ENCODE measurements at regions not wholly inside any gene's neighbourhood (a gene's known extent, or its start where the extent isn't known, plus 50 kb on each side); places are given as distances from the start of the nearest gene placed in this dataset.

- H3K4me3 ChIP-seq (ENCODE audit: low read length): no peak overlapping the region
Measured at GRCh38 chr3:117515309-117515708, 805.7 kb downstream of the TUSC7 start.

DNA sequence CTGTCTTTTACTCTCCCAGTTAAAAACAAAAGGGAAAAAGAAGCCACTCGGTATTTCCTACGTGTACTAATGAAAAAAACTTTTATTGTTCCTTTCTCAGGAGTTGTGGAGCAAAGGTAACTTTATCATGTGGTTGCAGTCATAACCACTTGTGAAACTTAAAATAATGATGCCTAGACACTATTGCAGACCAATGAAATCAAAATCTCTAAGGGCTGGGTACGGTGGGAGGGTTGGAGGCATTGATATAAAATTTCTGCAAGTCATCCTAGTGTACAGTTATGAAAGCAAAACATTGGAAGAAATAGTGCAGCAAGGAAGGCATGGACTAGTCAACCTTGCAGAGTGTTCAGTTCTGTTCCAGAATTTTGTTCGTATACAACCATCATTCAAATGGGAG, 808.8 kb downstream of the TUSC7 start:
- Histone ChIP-seq H3K36me3 (ENCODE audit: control insufficient read depth, low read depth, low read length) (no peaks in the 10 kb centered on the region), H3K9me3 (ENCODE audit: control insufficient read depth, low read depth, low read length) (no peaks in the 10 kb centered on the region), H3K9ac (ENCODE audit: low read length) (no peak overlapping the region), H3K27me3 (ENCODE audit: control insufficient read depth, insufficient read depth, low read length) (no peaks in the 10 kb centered on the region), H3K27ac (ENCODE audit: low read length) (no peak overlapping the region), H3K4me3 (ENCODE audit: low read length) (no peak overlapping the region), H3K4me1 (ENCODE audit: control insufficient read depth, low read depth, low read length) (peaks cover 10% of the 10 kb centered on the region)

More at GRCh38 chr3:117515309-117515708, 805.7 kb downstream of the TUSC7 start:
- Histone ChIP-seq H3K36me3 (ENCODE audit: control insufficient read depth, low read depth, low read length) (no peaks in the 10 kb centered on the region), H3K4me1 (ENCODE audit: control insufficient read depth, low read depth, low read length) (peaks cover 7% of the 10 kb centered on the region), H3K9ac (ENCODE audit: low read length) (no peak overlapping the region), H3K27me3 (ENCODE audit: control insufficient read depth, insufficient read depth, low read length) (no peaks in the 10 kb centered on the region), H3K9me3 (ENCODE audit: control insufficient read depth, low read depth, low read length) (no peaks in the 10 kb centered on the region), H3K27ac (ENCODE audit: low read length) (no peak overlapping the region)

- Histone ChIP-seq H3K27ac (ENCODE audit: low read length) (no peak overlapping the region), H3K36me3 (ENCODE audit: control insufficient read depth, low read depth, low read length) (no peaks in the 10 kb centered on the region), H3K9ac (ENCODE audit: low read length) (no peak overlapping the region), H3K4me3 (ENCODE audit: low read length) (no peak overlapping the region), H3K27me3 (ENCODE audit: control insufficient read depth, insufficient read depth, low read length) (no peaks in the 10 kb centered on the region), H3K9me3 (ENCODE audit: control insufficient read depth, low read depth, low read length) (no peaks in the 10 kb centered on the region), H3K4me1 (ENCODE audit: control insufficient read depth, low read depth, low read length) (peaks cover 10% of the 10 kb centered on the region)
Measured at GRCh38 chr3:117519776-117520175, 810.2 kb downstream of the TUSC7 start.

- H3K27me3 ChIP-seq (ENCODE audit: control insufficient read depth, insufficient read depth, low read length): no peaks in the 10 kb centered on the region
- H3K36me3 ChIP-seq (ENCODE audit: control insufficient read depth, low read depth, low read length): no peaks in the 10 kb centered on the region
- no peaks in the 10 kb centered on the region for H3K9me3 ChIP-seq (ENCODE audit: control insufficient read depth, low read depth, low read length)
- no peak overlapping the region for H3K9ac ChIP-seq (ENCODE audit: low read length)
- H3K27ac ChIP-seq (ENCODE audit: low read length): no peak overlapping the region
- peaks cover 10% of the 10 kb centered on the region for H3K4me1 ChIP-seq (ENCODE audit: control insufficient read depth, low read depth, low read length)
- H3K4me3 ChIP-seq (ENCODE audit: low read length): no peak overlapping the region
Measured at GRCh38 chr3:117520582-117520981, 811.0 kb downstream of the TUSC7 start.

GRCh38 chr3:117523418-117523817, 813.8 kb downstream of the TUSC7 start:
- Histone ChIP-seq H3K36me3 (ENCODE audit: control insufficient read depth, low read depth, low read length) (no peaks in the 10 kb centered on the region), H3K4me1 (ENCODE audit: control insufficient read depth, low read depth, low read length) (peaks cover 10% of the 10 kb centered on the region), H3K27ac (ENCODE audit: low read length) (no peak overlapping the region), H3K4me3 (ENCODE audit: low read length) (no peak overlapping the region), H3K27me3 (ENCODE audit: control insufficient read depth, insufficient read depth, low read length) (no peaks in the 10 kb centered on the region), H3K9me3 (ENCODE audit: control insufficient read depth, low read depth, low read length) (no peaks in the 10 kb centered on the region), H3K9ac (ENCODE audit: low read length) (no peak overlapping the region)

GRCh38 chr3:117524890-117525289, 815.3 kb downstream of the TUSC7 start:
- no peaks in the 10 kb centered on the region for H3K36me3 ChIP-seq (ENCODE audit: control insufficient read depth, low read depth, low read length)
- H3K9ac ChIP-seq (ENCODE audit: low read length): no peak overlapping the region
- no peaks in the 10 kb centered on the region for H3K9me3 ChIP-seq (ENCODE audit: control insufficient read depth, low read depth, low read length)
- H3K4me3 ChIP-seq (ENCODE audit: low read length): no peak overlapping the region
- H3K27me3 ChIP-seq (ENCODE audit: control insufficient read depth, insufficient read depth, low read length): no peaks in the 10 kb centered on the region
- H3K4me1 ChIP-seq (ENCODE audit: control insufficient read depth, low read depth, low read length): peaks cover 7% of the 10 kb centered on the region
- no peak overlapping the region for H3K27ac ChIP-seq (ENCODE audit: low read length)

- H3K4me3 ChIP-seq (ENCODE audit: low read length): no peak overlapping the region
- H3K9me3 ChIP-seq (ENCODE audit: control insufficient read depth, low read depth, low read length): no peaks in the 10 kb centered on the region
- no peaks in the 10 kb centered on the region for H3K36me3 ChIP-seq (ENCODE audit: control insufficient read depth, low read depth, low read length)
- no peak overlapping the region for H3K27ac ChIP-seq (ENCODE audit: low read length)
- no peaks in the 10 kb centered on the region for H3K4me1 ChIP-seq (ENCODE audit: control insufficient read depth, low read depth, low read length)
- no peaks in the 10 kb centered on the region for H3K27me3 ChIP-seq (ENCODE audit: control insufficient read depth, insufficient read depth, low read length)
- no peak overlapping the region for H3K9ac ChIP-seq (ENCODE audit: low read length)
Measured at GRCh38 chr3:117526470-117527079, 817.0 kb downstream of the TUSC7 start.

GRCh38 chr3:117527346-117527745, 817.8 kb downstream of the TUSC7 start:
- Histone ChIP-seq H3K4me3 (ENCODE audit: low read length) (no peak overlapping the region), H3K4me1 (ENCODE audit: control insufficient read depth, low read depth, low read length) (no peaks in the 10 kb centered on the region), H3K9ac (ENCODE audit: low read length) (no peak overlapping the region)

GRCh38 chr3:117528688-117529087, 819.1 kb downstream of the TUSC7 start:
- no peaks in the 10 kb centered on the region for H3K27me3 ChIP-seq (ENCODE audit: control insufficient read depth, insufficient read depth, low read length)
- H3K4me3 ChIP-seq (ENCODE audit: low read length): no peak overlapping the region
- no peaks in the 10 kb centered on the region for H3K9me3 ChIP-seq (ENCODE audit: control insufficient read depth, low read depth, low read length)
- H3K36me3 ChIP-seq (ENCODE audit: control insufficient read depth, low read depth, low read length): no peaks in the 10 kb centered on the region
- no peak overlapping the region for H3K27ac ChIP-seq (ENCODE audit: low read length)
- H3K9ac ChIP-seq (ENCODE audit: low read length): no peak overlapping the region
- H3K4me1 ChIP-seq (ENCODE audit: control insufficient read depth, low read depth, low read length): no peaks in the 10 kb centered on the region

More at GRCh38 chr3:117527346-117527745, 817.8 kb downstream of the TUSC7 start:
- H3K27ac ChIP-seq (ENCODE audit: low read length): no peak overlapping the region
- no peaks in the 10 kb centered on the region for H3K9me3 ChIP-seq (ENCODE audit: control insufficient read depth, low read depth, low read length)
- H3K36me3 ChIP-seq (ENCODE audit: control insufficient read depth, low read depth, low read length): no peaks in the 10 kb centered on the region
- no peaks in the 10 kb centered on the region for H3K27me3 ChIP-seq (ENCODE audit: control insufficient read depth, insufficient read depth, low read length)

GRCh38 chr3:117531078-117531767, 821.6 kb downstream of the TUSC7 start:
- H3K4me1 ChIP-seq (ENCODE audit: control insufficient read depth, low read depth, low read length): no peaks in the 10 kb centered on the region
- no peak overlapping the region for H3K27ac ChIP-seq (ENCODE audit: low read length)
- no peaks in the 10 kb centered on the region for H3K27me3 ChIP-seq (ENCODE audit: control insufficient read depth, insufficient read depth, low read length)
- no peak overlapping the region for H3K9ac ChIP-seq (ENCODE audit: low read length)
- no peaks in the 10 kb centered on the region for H3K36me3 ChIP-seq (ENCODE audit: control insufficient read depth, low read depth, low read length)
- no peak overlapping the region for H3K4me3 ChIP-seq (ENCODE audit: low read length)
- no peaks in the 10 kb centered on the region for H3K9me3 ChIP-seq (ENCODE audit: control insufficient read depth, low read depth, low read length)

GRCh38 chr3:117532268-117532667, 822.7 kb downstream of the TUSC7 start:
- H3K27ac ChIP-seq (ENCODE audit: low read length): no peak overlapping the region
- H3K9ac ChIP-seq (ENCODE audit: low read length): no peak overlapping the region
- no peaks in the 10 kb centered on the region for H3K9me3 ChIP-seq (ENCODE audit: control insufficient read depth, low read depth, low read length)
- no peak overlapping the region for H3K4me3 ChIP-seq (ENCODE audit: low read length)
- H3K27me3 ChIP-seq (ENCODE audit: control insufficient read depth, insufficient read depth, low read length): no peaks in the 10 kb centered on the region
- H3K4me1 ChIP-seq (ENCODE audit: control insufficient read depth, low read depth, low read length): no peaks in the 10 kb centered on the region
- no peaks in the 10 kb centered on the region for H3K36me3 ChIP-seq (ENCODE audit: control insufficient read depth, low read depth, low read length)

- no peak overlapping the region for H3K4me3 ChIP-seq (ENCODE audit: low read length)
- no peak overlapping the region for H3K27ac ChIP-seq (ENCODE audit: low read length)
- H3K9ac ChIP-seq (ENCODE audit: low read length): no peak overlapping the region
Measured at GRCh38 chr3:117534138-117534537, 824.6 kb downstream of the TUSC7 start.

More at GRCh38 chr3:117534138-117534537, 824.6 kb downstream of the TUSC7 start:
- Histone ChIP-seq H3K36me3 (ENCODE audit: control insufficient read depth, low read depth, low read length) (no peaks in the 10 kb centered on the region), H3K27me3 (ENCODE audit: control insufficient read depth, insufficient read depth, low read length) (no peaks in the 10 kb centered on the region), H3K9me3 (ENCODE audit: control insufficient read depth, low read depth, low read length) (no peaks in the 10 kb centered on the region), H3K4me1 (ENCODE audit: control insufficient read depth, low read depth, low read length) (no peaks in the 10 kb centered on the region)

All from iPS-18a (cell line).